Prostate gland (tissue), 2 donors: ENCODE measurements at regions not wholly inside any gene's neighbourhood (a gene's known extent, or its start where the extent isn't known, plus 50 kb on each side); places are given as distances from the start of the nearest gene placed in this dataset.

ENCODE experiments used
- DNase-seq: peaks from one replicate; pipeline ENCODE4 v3.0.0-alpha.2; 2019; ENCODE audit warnings: low spot score
- H3K27ac ChIP-seq, 2 donors: fragments of 200-600 bp; sonication (generic); 2 replicates each; pipeline ENCODE4 v1.5.1; 2017 to 2019
- H3K27me3 ChIP-seq: fragments of 200-600 bp; sonication (generic); replicated peaks from 2 replicates; pipeline ENCODE4 v1.5.1; 2019; ENCODE audit not compliant: insufficient read depth
- H3K36me3 ChIP-seq, 2 donors: fragments of 200-600 bp; sonication (generic); 1 replicate in 1 of 2; 2 replicates in 1 of 2; pipeline versions ENCODE4 v1.5.1 to v1.8.1; 2017 to 2019
- H3K4me1 ChIP-seq: fragments of 200-600 bp; sonication (generic); replicated peaks from 2 replicates; pipeline ENCODE4 v1.5.1; 2019
- H3K4me3 ChIP-seq, 2 donors: fragments of 200-600 bp; sonication (generic); 2 replicates each; pipeline ENCODE4 v1.5.1; 2017 to 2019
- H3K9me3 ChIP-seq: fragments of 200-600 bp; sonication (generic); 2 replicates; pipeline ENCODE4 v1.5.1; 2017
- POLR2A ChIP-seq: fragments of 450-650 bp; IDR thresholded peaks from one replicate; pipeline ENCODE4 v1.6.1; 2016; ENCODE audit warnings: antibody characterized with exemption, mild to moderate bottlenecking
- POLR2AphosphoS5 ChIP-seq: sonication (generic); formaldehyde crosslinking; IDR thresholded peaks from one replicate; pipeline ENCODE4 v1.6.1; 2017; ENCODE audit warnings: antibody characterized with exemption
- WGBS: methylation state at CpG from one replicate; pipeline ENCODE4 v1.1.5; 2018; 5-methylcytosine and 5-hydroxymethylcytosine counted together
- intact Hi-C: fragments of 100-400 bp; cut with DNase I; formaldehyde crosslinking; loops from one replicate; pipeline ENCODE4 v1.14.2; 2022
- TF ChIP-seq, protein P1 (sequence below), 4 experiments: fragments of 200-600 bp in 2 of 4; fragments of 450-650 bp in 2 of 4; sonication (generic) in 2 of 4; IDR thresholded peaks; 1 replicate in 3 of 4; 2 replicates in 1 of 4; pipeline ENCODE4 v1.5.1; 2016 to 2019; ENCODE audit warnings: antibody characterized with exemption in 4 of 4, mild to moderate bottlenecking in 2 of 4, moderate library complexity in 2 of 4

DNA sequence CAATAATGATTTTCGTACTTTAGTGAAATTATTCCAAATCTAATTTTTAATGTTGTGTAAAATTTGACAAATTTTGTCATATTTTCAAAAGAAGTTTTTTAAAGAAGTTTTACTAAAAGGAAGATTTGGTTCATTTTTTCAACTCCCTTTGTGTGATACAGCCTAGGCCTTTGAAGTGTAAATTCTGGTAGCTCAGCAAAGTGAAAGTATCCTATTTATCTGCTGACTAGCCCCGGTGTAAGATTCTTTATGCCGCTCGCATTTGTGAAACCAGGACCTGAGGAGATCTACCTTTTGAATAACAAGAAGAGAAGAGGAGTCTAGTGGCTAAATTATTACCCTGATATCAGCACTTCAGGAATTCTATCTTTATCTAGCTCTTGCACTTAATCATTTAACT lies 177.4 kb downstream of the JRKL start:
- H3K27ac ChIP-seq = no peak overlapping the region
- TF ChIP-seq POLR2A (no peak), POLR2AphosphoS5 (no peak)
- TF ChIP-seq, protein P1, sequence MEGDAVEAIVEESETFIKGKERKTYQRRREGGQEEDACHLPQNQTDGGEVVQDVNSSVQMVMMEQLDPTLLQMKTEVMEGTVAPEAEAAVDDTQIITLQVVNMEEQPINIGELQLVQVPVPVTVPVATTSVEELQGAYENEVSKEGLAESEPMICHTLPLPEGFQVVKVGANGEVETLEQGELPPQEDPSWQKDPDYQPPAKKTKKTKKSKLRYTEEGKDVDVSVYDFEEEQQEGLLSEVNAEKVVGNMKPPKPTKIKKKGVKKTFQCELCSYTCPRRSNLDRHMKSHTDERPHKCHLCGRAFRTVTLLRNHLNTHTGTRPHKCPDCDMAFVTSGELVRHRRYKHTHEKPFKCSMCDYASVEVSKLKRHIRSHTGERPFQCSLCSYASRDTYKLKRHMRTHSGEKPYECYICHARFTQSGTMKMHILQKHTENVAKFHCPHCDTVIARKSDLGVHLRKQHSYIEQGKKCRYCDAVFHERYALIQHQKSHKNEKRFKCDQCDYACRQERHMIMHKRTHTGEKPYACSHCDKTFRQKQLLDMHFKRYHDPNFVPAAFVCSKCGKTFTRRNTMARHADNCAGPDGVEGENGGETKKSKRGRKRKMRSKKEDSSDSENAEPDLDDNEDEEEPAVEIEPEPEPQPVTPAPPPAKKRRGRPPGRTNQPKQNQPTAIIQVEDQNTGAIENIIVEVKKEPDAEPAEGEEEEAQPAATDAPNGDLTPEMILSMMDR (IDR thresholded peaks at IDR 0.05) = no peak
- no peaks in the 10 kb centered on the region for H3K4me1 ChIP-seq
- no peaks in the 10 kb centered on the region for H3K27me3 ChIP-seq
- WGBS = 52% methylated on average over 4 of the region's 4 CpGs
- no peaks in the 10 kb centered on the region for H3K36me3 ChIP-seq
- H3K4me3 ChIP-seq = no peak overlapping the region
- H3K9me3 ChIP-seq = no peaks in the 10 kb centered on the region
- intact Hi-C loops = no loop called here
- no peak for DNase-seq

DNA sequence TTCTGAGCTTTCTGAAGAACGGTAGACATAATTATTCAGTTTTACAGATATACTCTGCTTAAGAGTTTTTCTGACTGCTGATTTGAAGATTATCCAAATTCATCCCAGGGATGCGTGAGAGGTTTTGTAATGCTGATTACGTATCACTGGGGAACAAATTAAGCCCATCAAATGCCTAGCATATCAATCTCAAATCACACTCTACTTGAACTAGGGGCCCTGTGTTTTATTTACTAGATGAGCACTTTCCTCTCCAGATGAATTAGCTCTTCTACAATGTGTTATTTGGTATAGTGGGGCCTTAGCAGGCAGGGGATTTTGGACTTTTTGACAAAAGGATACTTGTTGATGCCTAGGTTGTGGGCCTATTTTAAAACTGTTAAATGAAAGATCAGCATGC lies 177.9 kb downstream of the JRKL start:
- no peak for TF ChIP-seq POLR2A
- no peaks in the 10 kb centered on the region for H3K4me1 ChIP-seq
- no peaks in the 10 kb centered on the region for H3K36me3 ChIP-seq
- no peak overlapping the region for H3K27ac ChIP-seq
- H3K4me3 ChIP-seq = no peak overlapping the region
- H3K9me3 ChIP-seq = no peaks in the 10 kb centered on the region
- no peaks in the 10 kb centered on the region for H3K27me3 ChIP-seq
- no peak for DNase-seq
- intact Hi-C loops = no loop called here
- WGBS = 40% methylated on average over 3 of the region's 3 CpGs

DNA sequence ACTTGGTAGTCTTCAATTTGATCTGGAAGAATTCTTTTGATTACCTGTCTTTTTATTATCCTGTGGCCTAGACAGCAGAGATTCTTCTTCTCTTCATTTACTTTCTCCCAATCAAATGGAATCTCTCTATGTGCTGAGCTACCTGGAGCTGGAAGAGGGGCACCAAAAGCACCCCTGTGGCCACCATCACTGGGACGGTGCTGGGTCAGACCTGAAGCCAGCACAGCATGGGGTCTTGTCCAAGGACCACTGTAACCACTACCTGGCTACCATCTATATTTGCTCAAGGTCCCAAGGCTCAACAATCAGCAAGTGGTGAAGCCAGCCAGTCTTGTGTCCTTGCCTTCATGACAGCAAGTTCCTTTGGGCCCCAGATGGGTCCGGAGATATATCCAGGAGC lies 186.6 kb downstream of the JRKL start:
- Histone ChIP-seq H3K4me3 (no peak overlapping the region), H3K27me3 (no peaks in the 10 kb centered on the region), H3K36me3 (no peaks in the 10 kb centered on the region), H3K9me3 (no peaks in the 10 kb centered on the region), H3K4me1 (no peaks in the 10 kb centered on the region), H3K27ac (no peak overlapping the region)
- DNase-seq = no peak
- TF ChIP-seq, protein P1 (IDR thresholded peaks at IDR 0.05) = no peak
- TF ChIP-seq POLR2AphosphoS5 (no peak), POLR2A (no peak)
- intact Hi-C loops = no loop called here
- WGBS = 71% methylated on average over 2 of the region's 2 CpGs

DNA sequence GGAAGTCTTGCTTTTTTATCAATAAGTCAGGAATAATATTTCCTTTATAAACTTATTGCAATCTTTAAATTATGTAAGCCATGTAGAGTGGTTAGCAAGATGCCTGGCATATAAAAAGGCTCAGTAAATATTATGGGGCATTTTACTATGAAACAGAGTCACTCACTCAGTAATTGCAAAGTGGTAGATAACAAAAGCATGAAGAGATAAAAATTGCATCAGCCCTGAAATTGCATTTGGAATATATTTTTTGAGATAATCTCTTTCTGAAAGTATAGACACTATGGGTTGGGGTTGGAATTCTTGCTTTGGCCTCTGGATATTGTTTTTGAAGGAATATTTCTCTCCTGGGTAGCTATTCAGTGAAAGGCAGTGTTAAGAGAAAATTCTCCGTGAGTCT lies 188.6 kb downstream of the JRKL start:
- no peak overlapping the region for H3K27ac ChIP-seq
- H3K36me3 ChIP-seq = no peaks in the 10 kb centered on the region
- WGBS = 87% methylated on average over 1 of the region's 1 CpG
- no peaks in the 10 kb centered on the region for H3K9me3 ChIP-seq
- no peaks in the 10 kb centered on the region for H3K4me1 ChIP-seq
- no peak overlapping the region for H3K4me3 ChIP-seq
- no peak for DNase-seq
- intact Hi-C loops = no loop called here
- H3K27me3 ChIP-seq = no peaks in the 10 kb centered on the region
- TF ChIP-seq, protein P1 (IDR thresholded peaks at IDR 0.05) = no peak
- TF ChIP-seq POLR2A = no peak
- no peak for TF ChIP-seq POLR2AphosphoS5

DNA sequence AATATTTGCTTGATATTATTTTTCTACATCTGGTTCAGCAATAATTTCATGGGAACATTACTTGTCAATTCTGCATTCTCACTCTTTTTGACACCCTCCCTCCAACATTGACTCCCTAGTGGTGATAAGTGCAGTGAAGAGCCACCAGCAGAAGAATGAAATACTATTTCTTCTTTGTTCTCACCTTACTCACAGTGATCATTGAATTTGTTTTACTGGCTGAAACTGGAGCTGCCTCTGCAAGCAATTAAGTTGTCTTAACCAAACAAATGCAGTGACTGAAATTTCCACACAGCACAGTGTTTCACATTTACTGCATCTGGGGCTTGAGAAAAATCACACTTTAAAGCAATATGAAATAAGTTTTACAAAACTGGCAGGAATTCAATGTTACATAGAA lies 189.8 kb downstream of the JRKL start:
- TF ChIP-seq POLR2A (no peak), POLR2AphosphoS5 (no peak)
- TF ChIP-seq, protein P1 (IDR thresholded peaks at IDR 0.05) = no peak
- no peaks in the 10 kb centered on the region for H3K9me3 ChIP-seq

More for the DNA sequence above, 189.8 kb downstream of the JRKL start:
- Histone ChIP-seq H3K27me3 (no peaks in the 10 kb centered on the region), H3K4me3 (no peak overlapping the region), H3K27ac (no peak overlapping the region), H3K36me3 (no peaks in the 10 kb centered on the region), H3K4me1 (no peaks in the 10 kb centered on the region)
- DNase-seq = no peak
- intact Hi-C loops = no loop called here
